Activated CD8-positive, alpha-beta T cell treated with anti-CD3 and anti-CD28 coated beads for 36 hours (primary cell): ENCODE measurements at regions not wholly inside any gene's neighbourhood (a gene's known extent, or its start where the extent isn't known, plus 50 kb on each side); places are given as distances from the start of the nearest gene placed in this dataset.

Experiments
- ATAC-seq: fragments of 200-7000 bp; cut with Tn5 transposase; one replicate; pipeline ENCODE4 v1.10.0; 2021; ENCODE audit warnings: mild to moderate bottlenecking, moderate library complexity
- CTCF ChIA-PET: fragments of 350-600 bp; sonication (Branson Sonifier 250); formaldehyde crosslinking; loops from one replicate; lab custom pipeline; 2021; ENCODE audit warnings: antibody characterized with exemption; lab: Charles Lee
- POLR2A ChIA-PET: fragments of 350-600 bp; sonication (Branson Sonifier 250); formaldehyde crosslinking; loops from one replicate; lab custom pipeline; 2021; ENCODE audit warnings: antibody characterized with exemption; lab: Charles Lee
- DNase-seq: peaks from one replicate; pipeline ENCODE4 v3.0.0-alpha.2; 2020
- H3K27ac Mint-ChIP-seq: one replicate; pipeline ENCODE4 v1.8.0; 2021; ENCODE audit warnings: mild to moderate bottlenecking, mixed read lengths
- H3K27me3 Mint-ChIP-seq: one replicate; pipeline ENCODE4 v1.8.0; 2021; ENCODE audit warnings: mixed read lengths
- H3K36me3 Mint-ChIP-seq: one replicate; pipeline ENCODE4 v1.8.0; 2021; ENCODE audit warnings: low read depth, mixed read lengths
- H3K4me1 Mint-ChIP-seq: one replicate; pipeline ENCODE4 v1.8.0; 2021; ENCODE audit warnings: low read depth, mixed read lengths
- H3K4me3 Mint-ChIP-seq: one replicate; pipeline ENCODE4 v1.8.0; 2021; ENCODE audit warnings: mild to moderate bottlenecking, moderate library complexity, mixed read lengths
- H3K9me3 Mint-ChIP-seq: one replicate; pipeline ENCODE4 v1.8.0; 2021; ENCODE audit warnings: mixed read lengths
- intact Hi-C: fragments of 100-400 bp; cut with micrococcal nuclease; formaldehyde crosslinking; loops from one replicate; pipeline ENCODE4 v1.10.0; 2022
- TF ChIP-seq, protein P1 (sequence below): fragments of 200-600 bp; IDR thresholded peaks from one replicate; pipeline ENCODE4 v1.8.0; 2022; ENCODE audit warnings: antibody characterized with exemption, mild to moderate bottlenecking

- Mint-ChIP-seq H3K4me1 (no peaks in the 10 kb centered on the region), H3K36me3 (no peaks in the 10 kb centered on the region), H3K9me3 (no peaks in the 10 kb centered on the region), H3K27me3 (peaks cover 7% of the 10 kb centered on the region), H3K4me3 (no peak overlapping the region), H3K27ac (no peak overlapping the region)
- TF ChIP-seq, protein P1, sequence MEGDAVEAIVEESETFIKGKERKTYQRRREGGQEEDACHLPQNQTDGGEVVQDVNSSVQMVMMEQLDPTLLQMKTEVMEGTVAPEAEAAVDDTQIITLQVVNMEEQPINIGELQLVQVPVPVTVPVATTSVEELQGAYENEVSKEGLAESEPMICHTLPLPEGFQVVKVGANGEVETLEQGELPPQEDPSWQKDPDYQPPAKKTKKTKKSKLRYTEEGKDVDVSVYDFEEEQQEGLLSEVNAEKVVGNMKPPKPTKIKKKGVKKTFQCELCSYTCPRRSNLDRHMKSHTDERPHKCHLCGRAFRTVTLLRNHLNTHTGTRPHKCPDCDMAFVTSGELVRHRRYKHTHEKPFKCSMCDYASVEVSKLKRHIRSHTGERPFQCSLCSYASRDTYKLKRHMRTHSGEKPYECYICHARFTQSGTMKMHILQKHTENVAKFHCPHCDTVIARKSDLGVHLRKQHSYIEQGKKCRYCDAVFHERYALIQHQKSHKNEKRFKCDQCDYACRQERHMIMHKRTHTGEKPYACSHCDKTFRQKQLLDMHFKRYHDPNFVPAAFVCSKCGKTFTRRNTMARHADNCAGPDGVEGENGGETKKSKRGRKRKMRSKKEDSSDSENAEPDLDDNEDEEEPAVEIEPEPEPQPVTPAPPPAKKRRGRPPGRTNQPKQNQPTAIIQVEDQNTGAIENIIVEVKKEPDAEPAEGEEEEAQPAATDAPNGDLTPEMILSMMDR, result no peak
- CTCF ChIA-PET, result no interaction called here
- POLR2A ChIA-PET, result no interaction called here
- DNase-seq (no peak), ATAC-seq (no peak)
- intact Hi-C loops, result no loop called here
Measured at GRCh38 chr10:112057072-112057471, 126.5 kb downstream of the GPAM start.

- intact Hi-C loops, result no loop called here
- ATAC-seq (no peak), DNase-seq (no peak)
- H3K4me1 Mint-ChIP-seq, result no peaks in the 10 kb centered on the region
- ChIA-PET POLR2A (no interaction called here), CTCF (no interaction called here)
- peaks cover 7% of the 10 kb centered on the region for H3K27me3 Mint-ChIP-seq
- no peak overlapping the region for H3K27ac Mint-ChIP-seq
- no peak overlapping the region for H3K4me3 Mint-ChIP-seq
- H3K9me3 Mint-ChIP-seq, result no peaks in the 10 kb centered on the region
- H3K36me3 Mint-ChIP-seq, result no peaks in the 10 kb centered on the region
- TF ChIP-seq, protein P1, result no peak
Measured at GRCh38 chr10:112059220-112059619, 124.3 kb downstream of the GPAM start.

DNA sequence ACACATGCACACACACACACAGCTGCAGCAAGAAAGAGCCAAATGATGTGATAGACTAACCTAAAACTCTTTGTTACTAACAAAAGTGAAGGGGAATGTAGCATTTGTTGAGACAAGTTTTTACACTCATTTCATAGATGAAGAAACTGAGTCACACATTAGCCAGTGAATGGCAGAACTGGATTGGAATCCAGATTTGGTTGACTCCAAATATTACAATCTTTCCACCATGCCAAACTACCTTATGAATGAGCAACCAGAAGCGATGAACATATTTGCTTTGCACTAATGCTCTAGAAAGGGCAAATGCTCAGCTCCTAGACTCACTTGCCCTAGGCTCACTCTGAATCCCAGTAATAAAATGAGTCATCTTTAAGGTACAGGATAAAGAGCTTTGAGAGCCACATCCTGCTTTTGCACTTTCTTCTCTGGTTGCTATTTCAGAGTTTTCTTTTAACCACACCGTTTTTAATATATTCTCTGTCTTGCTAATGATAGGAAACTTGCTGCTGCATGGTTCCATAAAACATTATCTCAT lies 111.9 kb downstream of the GPAM start:
- TF ChIP-seq, protein P1, result no peak
- peaks cover 4% of the 10 kb centered on the region for H3K27me3 Mint-ChIP-seq
- intact Hi-C loops, result no loop called here
- H3K4me1 Mint-ChIP-seq, result no peaks in the 10 kb centered on the region
- CTCF ChIA-PET, result no interaction called here
- DNase-seq (no peak), ATAC-seq (no peak)
- H3K9me3 Mint-ChIP-seq, result no peaks in the 10 kb centered on the region
- POLR2A ChIA-PET, result no interaction called here
- H3K36me3 Mint-ChIP-seq, result no peaks in the 10 kb centered on the region
- H3K27ac Mint-ChIP-seq, result no peak overlapping the region
- no peak overlapping the region for H3K4me3 Mint-ChIP-seq

- ChIA-PET POLR2A (no interaction called here), CTCF (no interaction called here)
- H3K4me1 Mint-ChIP-seq, result no peaks in the 10 kb centered on the region
- ATAC-seq (no peak), DNase-seq (no peak)
- peaks cover 5% of the 10 kb centered on the region for H3K27me3 Mint-ChIP-seq
- no peak overlapping the region for H3K4me3 Mint-ChIP-seq
- TF ChIP-seq, protein P1, result no peak
- no peaks in the 10 kb centered on the region for H3K9me3 Mint-ChIP-seq
- H3K36me3 Mint-ChIP-seq, result no peaks in the 10 kb centered on the region
- intact Hi-C loops, result no loop called here
- no peak overlapping the region for H3K27ac Mint-ChIP-seq
Measured at GRCh38 chr10:112078003-112078402, 105.6 kb downstream of the GPAM start.

GRCh38 chr10:112080231-112080630 lies 103.3 kb downstream of the GPAM start:
- Mint-ChIP-seq H3K36me3 (no peaks in the 10 kb centered on the region), H3K4me1 (no peaks in the 10 kb centered on the region), H3K4me3 (no peak overlapping the region), H3K9me3 (no peaks in the 10 kb centered on the region), H3K27me3 (peaks cover 5% of the 10 kb centered on the region), H3K27ac (no peak overlapping the region)
- ChIA-PET CTCF (no interaction called here), POLR2A (no interaction called here)
- DNase-seq (no peak), ATAC-seq (no peak)
- intact Hi-C loops, result no loop called here
- TF ChIP-seq, protein P1, result no peak
